ENCODE measurements at regions not wholly inside any gene's neighbourhood (a gene's known extent, or its start where the extent isn't known, plus 50 kb on each side); places are given as distances from the start of the nearest gene placed in this dataset.
"Not testable (repeated sequence)": the region's sequence is repeated elsewhere in the genome, so short reads cannot be mapped to it uniquely, and the experiment has no call there.

GRCh38 chr9:78438211-78438610 lies 141.3 kb downstream of the PSAT1 start:
- no peak for DNase-seq (ENCODE audit: low read depth, low spot score)

- no peak for DNase-seq (ENCODE audit: low read depth, low spot score)
Observed at GRCh38 chr9:78438780-78439179, 141.9 kb downstream of the PSAT1 start.

GRCh38 chr9:78439190-78439865 lies 142.4 kb downstream of the PSAT1 start:
- peak; percentile 82 for DNase-seq (ENCODE audit: low read depth, low spot score)

GRCh38 chr9:78439866-78440830 lies 143.2 kb downstream of the PSAT1 start:
- DNase-seq (ENCODE audit: low read depth, low spot score), result no peak

- DNase-seq (ENCODE audit: low read depth, low spot score), result no peak
Observed at GRCh38 chr9:78441396-78441795, 144.5 kb downstream of the PSAT1 start.

GRCh38 chr9:78441822-78442431 lies 145.0 kb downstream of the PSAT1 start:
- no peak for DNase-seq (ENCODE audit: low read depth, low spot score)

- DNase-seq (ENCODE audit: low read depth, low spot score), result not testable (repeated sequence)
Observed at GRCh38 chr9:78442577-78442976, 145.7 kb downstream of the PSAT1 start.

- no peak for DNase-seq (ENCODE audit: low read depth, low spot score)
Observed at GRCh38 chr9:78443946-78444345, 147.0 kb downstream of the PSAT1 start.

- DNase-seq (ENCODE audit: low read depth, low spot score), result no peak
Observed at GRCh38 chr9:78448960-78449673, 152.2 kb downstream of the PSAT1 start.

GRCh38 chr9:78453450-78453849 lies 156.5 kb downstream of the PSAT1 start:
- DNase-seq (ENCODE audit: low read depth, low spot score), result no peak

- DNase-seq (ENCODE audit: low read depth, low spot score), result no peak
Observed at GRCh38 chr9:78462611-78463010, 165.7 kb downstream of the PSAT1 start.

GRCh38 chr9:78463750-78464149 lies 166.8 kb downstream of the PSAT1 start:
- no peak for DNase-seq (ENCODE audit: low read depth, low spot score)

- no peak for DNase-seq (ENCODE audit: low read depth, low spot score)
Observed at GRCh38 chr9:78468231-78468630, 171.3 kb downstream of the PSAT1 start.

GRCh38 chr9:78468974-78469576 lies 172.2 kb downstream of the PSAT1 start:
- no peak for DNase-seq (ENCODE audit: low read depth, low spot score)

GRCh38 chr9:78470216-78470615 lies 173.3 kb downstream of the PSAT1 start:
- no peak for DNase-seq (ENCODE audit: low read depth, low spot score)

- DNase-seq (ENCODE audit: low read depth, low spot score), result no peak
Observed at GRCh38 chr9:78470741-78471140, 173.8 kb downstream of the PSAT1 start.

- DNase-seq (ENCODE audit: low read depth, low spot score), result no peak
Observed at GRCh38 chr9:78472111-78472510, 175.2 kb downstream of the PSAT1 start.

GRCh38 chr9:78479441-78479840 lies 182.5 kb downstream of the PSAT1 start:
- DNase-seq (ENCODE audit: low read depth, low spot score), result no peak

GRCh38 chr9:78486661-78487060 lies 189.7 kb downstream of the PSAT1 start:
- no peak for DNase-seq (ENCODE audit: low read depth, low spot score)

GRCh38 chr9:78490231-78490630 lies 193.3 kb downstream of the PSAT1 start:
- DNase-seq (ENCODE audit: low read depth, low spot score), result no peak

- no peak for DNase-seq (ENCODE audit: low read depth, low spot score)
Observed at GRCh38 chr9:78491402-78491801, 194.5 kb downstream of the PSAT1 start.
